Prostate gland (tissue), 2 donors: ENCODE measurements at regions not wholly inside any gene's neighbourhood (a gene's known extent, or its start where the extent isn't known, plus 50 kb on each side); places are given as distances from the start of the nearest gene placed in this dataset.

Source experiments
- DNase-seq: peaks from one replicate; pipeline ENCODE4 v3.0.0-alpha.2; 2019; ENCODE audit warnings: low spot score
- H3K27ac ChIP-seq, 2 donors: fragments of 200-600 bp; sonication (generic); 2 replicates each; pipeline ENCODE4 v1.5.1; 2017 to 2019
- H3K27me3 ChIP-seq: fragments of 200-600 bp; sonication (generic); replicated peaks from 2 replicates; pipeline ENCODE4 v1.5.1; 2019; ENCODE audit not compliant: insufficient read depth
- H3K36me3 ChIP-seq, 2 donors: fragments of 200-600 bp; sonication (generic); 1 replicate in 1 of 2; 2 replicates in 1 of 2; pipeline versions ENCODE4 v1.5.1 to v1.8.1; 2017 to 2019
- H3K4me1 ChIP-seq: fragments of 200-600 bp; sonication (generic); replicated peaks from 2 replicates; pipeline ENCODE4 v1.5.1; 2019
- H3K4me3 ChIP-seq, 2 donors: fragments of 200-600 bp; sonication (generic); 2 replicates each; pipeline ENCODE4 v1.5.1; 2017 to 2019
- H3K9me3 ChIP-seq: fragments of 200-600 bp; sonication (generic); 2 replicates; pipeline ENCODE4 v1.5.1; 2017
- POLR2A ChIP-seq: fragments of 450-650 bp; IDR thresholded peaks from one replicate; pipeline ENCODE4 v1.6.1; 2016; ENCODE audit warnings: antibody characterized with exemption, mild to moderate bottlenecking
- POLR2AphosphoS5 ChIP-seq: sonication (generic); formaldehyde crosslinking; IDR thresholded peaks from one replicate; pipeline ENCODE4 v1.6.1; 2017; ENCODE audit warnings: antibody characterized with exemption
- WGBS: methylation state at CpG from one replicate; pipeline ENCODE4 v1.1.5; 2018; 5-methylcytosine and 5-hydroxymethylcytosine counted together
- intact Hi-C: fragments of 100-400 bp; cut with DNase I; formaldehyde crosslinking; loops from one replicate; pipeline ENCODE4 v1.14.2; 2022
- TF ChIP-seq, protein P1 (sequence below), 4 experiments: fragments of 200-600 bp in 2 of 4; fragments of 450-650 bp in 2 of 4; sonication (generic) in 2 of 4; IDR thresholded peaks; 1 replicate in 3 of 4; 2 replicates in 1 of 4; pipeline ENCODE4 v1.5.1; 2016 to 2019; ENCODE audit warnings: antibody characterized with exemption in 4 of 4, mild to moderate bottlenecking in 2 of 4, moderate library complexity in 2 of 4

DNA sequence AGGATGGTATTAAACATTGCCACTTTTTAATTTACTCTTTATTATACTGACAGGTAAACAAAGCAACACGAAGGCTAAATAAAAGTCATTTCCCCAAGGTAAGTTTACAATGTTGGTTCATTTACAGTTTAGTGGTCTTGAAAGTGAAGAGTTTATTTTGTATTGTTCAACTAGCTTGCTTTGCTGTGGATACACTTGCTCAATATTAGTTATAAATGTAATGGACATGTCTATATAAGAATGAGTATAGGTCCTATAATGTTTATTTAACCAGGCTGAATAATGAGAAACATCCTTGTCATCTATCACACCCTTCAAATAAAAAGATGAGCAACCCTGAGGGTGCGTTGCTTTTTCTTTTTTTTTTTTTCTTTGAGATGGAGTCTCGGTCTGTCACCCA is 1129.4 kb downstream of the TSN start:
- no peaks in the 10 kb centered on the region for H3K36me3 ChIP-seq
- TF ChIP-seq POLR2A (no peak), POLR2AphosphoS5 (no peak)
- TF ChIP-seq, protein P1, sequence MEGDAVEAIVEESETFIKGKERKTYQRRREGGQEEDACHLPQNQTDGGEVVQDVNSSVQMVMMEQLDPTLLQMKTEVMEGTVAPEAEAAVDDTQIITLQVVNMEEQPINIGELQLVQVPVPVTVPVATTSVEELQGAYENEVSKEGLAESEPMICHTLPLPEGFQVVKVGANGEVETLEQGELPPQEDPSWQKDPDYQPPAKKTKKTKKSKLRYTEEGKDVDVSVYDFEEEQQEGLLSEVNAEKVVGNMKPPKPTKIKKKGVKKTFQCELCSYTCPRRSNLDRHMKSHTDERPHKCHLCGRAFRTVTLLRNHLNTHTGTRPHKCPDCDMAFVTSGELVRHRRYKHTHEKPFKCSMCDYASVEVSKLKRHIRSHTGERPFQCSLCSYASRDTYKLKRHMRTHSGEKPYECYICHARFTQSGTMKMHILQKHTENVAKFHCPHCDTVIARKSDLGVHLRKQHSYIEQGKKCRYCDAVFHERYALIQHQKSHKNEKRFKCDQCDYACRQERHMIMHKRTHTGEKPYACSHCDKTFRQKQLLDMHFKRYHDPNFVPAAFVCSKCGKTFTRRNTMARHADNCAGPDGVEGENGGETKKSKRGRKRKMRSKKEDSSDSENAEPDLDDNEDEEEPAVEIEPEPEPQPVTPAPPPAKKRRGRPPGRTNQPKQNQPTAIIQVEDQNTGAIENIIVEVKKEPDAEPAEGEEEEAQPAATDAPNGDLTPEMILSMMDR (IDR thresholded peaks at IDR 0.05): no peak
- H3K4me3 ChIP-seq: no peak overlapping the region
- intact Hi-C loops: no loop called here
- no peak overlapping the region for H3K27ac ChIP-seq
- no peak for DNase-seq
- 62% methylated on average over 3 of the region's 3 CpGs for WGBS
- no peaks in the 10 kb centered on the region for H3K27me3 ChIP-seq
- H3K9me3 ChIP-seq: no peaks in the 10 kb centered on the region
- H3K4me1 ChIP-seq: no peaks in the 10 kb centered on the region

- TF ChIP-seq, protein P1 (IDR thresholded peaks at IDR 0.05): no peak
- no peak for TF ChIP-seq POLR2A
- no peak for TF ChIP-seq POLR2AphosphoS5
- no peaks in the 10 kb centered on the region for H3K36me3 ChIP-seq
- no peaks in the 10 kb centered on the region for H3K27me3 ChIP-seq
- no peak overlapping the region for H3K4me3 ChIP-seq
- intact Hi-C loops: no loop called here
- H3K4me1 ChIP-seq: no peaks in the 10 kb centered on the region
- no peak for DNase-seq
- no peak overlapping the region for H3K27ac ChIP-seq
- no peaks in the 10 kb centered on the region for H3K9me3 ChIP-seq
- WGBS: 72% methylated on average over 3 of the region's 3 CpGs
Measured at GRCh38 chr2:122885436-122885835, 1130.0 kb downstream of the TSN start.

DNA sequence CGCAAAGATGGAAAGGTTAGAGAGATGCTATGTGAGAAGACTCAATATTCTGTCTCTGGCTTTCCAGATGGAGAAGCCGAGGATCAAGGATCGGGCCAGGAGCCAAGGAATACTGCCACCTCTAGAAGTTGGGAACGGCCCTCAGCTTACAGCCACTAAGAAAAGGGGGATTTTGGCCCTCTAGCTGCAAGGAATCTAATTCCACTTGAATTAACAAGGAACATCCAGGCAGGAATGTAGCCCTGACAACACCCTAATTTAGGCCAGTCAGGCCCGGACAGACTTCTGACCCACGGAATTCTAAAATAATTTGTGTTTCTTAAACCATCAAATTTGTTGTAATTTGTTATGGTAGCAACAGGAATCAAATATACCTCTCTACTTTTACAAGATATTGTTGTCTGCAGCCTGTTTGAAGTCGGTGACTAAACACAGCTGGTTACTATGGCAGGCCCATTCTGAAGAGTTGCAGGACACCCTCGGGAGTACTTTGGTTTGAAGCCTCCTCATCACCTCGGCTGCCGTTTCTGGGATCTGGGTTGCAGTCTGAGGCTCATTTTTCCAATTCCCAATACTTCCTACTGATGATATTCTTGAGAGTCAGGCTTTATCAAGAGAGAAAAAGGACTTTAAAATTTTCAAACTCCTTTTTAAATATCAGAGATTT is 1131.2 kb downstream of the TSN start:
- Histone ChIP-seq H3K4me1 (no peaks in the 10 kb centered on the region), H3K27ac (no peak overlapping the region), H3K9me3 (no peaks in the 10 kb centered on the region), H3K27me3 (no peaks in the 10 kb centered on the region), H3K4me3 (no peak overlapping the region), H3K36me3 (no peaks in the 10 kb centered on the region)
- intact Hi-C loops: no loop called here
- DNase-seq: no peak
- TF ChIP-seq, protein P1 (IDR thresholded peaks at IDR 0.05): no peak
- TF ChIP-seq POLR2A (no peak), POLR2AphosphoS5 (no peak)
- 55% methylated on average over 10 of the region's 10 CpGs for WGBS

- DNase-seq: no peak
- Histone ChIP-seq H3K4me1 (no peaks in the 10 kb centered on the region), H3K9me3 (no peaks in the 10 kb centered on the region), H3K36me3 (no peaks in the 10 kb centered on the region), H3K27ac (no peak overlapping the region), H3K4me3 (no peak overlapping the region), H3K27me3 (no peaks in the 10 kb centered on the region)
- intact Hi-C loops: no loop called here
- TF ChIP-seq POLR2A (no peak), POLR2AphosphoS5 (no peak)
- TF ChIP-seq, protein P1 (IDR thresholded peaks at IDR 0.05): no peak
Measured at GRCh38 chr2:122899614-122900013, 1125.5 kb upstream of the CNTNAP5 start.

- H3K27me3 ChIP-seq: no peaks in the 10 kb centered on the region
- no peak overlapping the region for H3K27ac ChIP-seq
- H3K4me3 ChIP-seq: no peak overlapping the region
- 78% methylated on average over 4 of the region's 4 CpGs for WGBS
- no peak for DNase-seq
- no peaks in the 10 kb centered on the region for H3K4me1 ChIP-seq
- intact Hi-C loops: no loop called here
- no peaks in the 10 kb centered on the region for H3K9me3 ChIP-seq
- TF ChIP-seq POLR2AphosphoS5: no peak
- TF ChIP-seq, protein P1 (IDR thresholded peaks at IDR 0.05): no peak
- no peaks in the 10 kb centered on the region for H3K36me3 ChIP-seq
Measured at GRCh38 chr2:122905431-122905830, 1119.7 kb upstream of the CNTNAP5 start.
